ENCODE measurements at regions not wholly inside any gene's neighbourhood (a gene's known extent, or its start where the extent isn't known, plus 50 kb on each side); places are given as distances from the start of the nearest gene placed in this dataset.
A peak's percentile ranks its signal among the peaks of the same experiment; 100 is the strongest.
"Not testable (repeated sequence)": the region's sequence is repeated elsewhere in the genome, so short reads cannot be mapped to it uniquely, and the experiment has no call there.

GRCh38 chrY:7310482-7311269 is 399.1 kb upstream of the AMELY start:
- no peak for DNase-seq (ENCODE audit: low read depth)

GRCh38 chrY:7308816-7309215 is 397.3 kb upstream of the AMELY start:
- DNase-seq (ENCODE audit: low read depth), result no peak

GRCh38 chrY:7302306-7302705 is 390.8 kb upstream of the AMELY start:
- no peak for DNase-seq (ENCODE audit: low read depth)

- no peak for DNase-seq (ENCODE audit: low read depth)
These were observed 388.4 kb upstream of the AMELY start for GRCh38 chrY:7299960-7300359.

- DNase-seq (ENCODE audit: low read depth), result no peak
These were observed 380.6 kb upstream of the AMELY start for GRCh38 chrY:7292113-7292512.

- no peak for DNase-seq (ENCODE audit: low read depth)
These were observed 378.6 kb upstream of the AMELY start for GRCh38 chrY:7289889-7290833.

- DNase-seq (ENCODE audit: low read depth), result no peak
These were observed 377.1 kb upstream of the AMELY start for GRCh38 chrY:7288611-7289010.

GRCh38 chrY:7287963-7288362 is 376.4 kb upstream of the AMELY start:
- DNase-seq (ENCODE audit: low read depth), result not testable (repeated sequence)

- no peak for DNase-seq (ENCODE audit: low read depth)
These were observed 373.8 kb upstream of the AMELY start for GRCh38 chrY:7285388-7285787.

- DNase-seq (ENCODE audit: low read depth), result no peak
These were observed 371.4 kb upstream of the AMELY start for GRCh38 chrY:7283001-7283400.

GRCh38 chrY:7280151-7280740 is 368.7 kb upstream of the AMELY start:
- DNase-seq (ENCODE audit: low read depth), result not testable (repeated sequence)

- DNase-seq (ENCODE audit: low read depth), result no peak
These were observed 364.2 kb upstream of the AMELY start for GRCh38 chrY:7275751-7276150.

GRCh38 chrY:7275014-7275413 is 363.5 kb upstream of the AMELY start:
- no peak for DNase-seq (ENCODE audit: low read depth)

GRCh38 chrY:7274369-7274913 is 362.9 kb upstream of the AMELY start:
- DNase-seq (ENCODE audit: low read depth), result no peak

- peak; percentile 31 for DNase-seq (ENCODE audit: low read depth)
These were observed 362.1 kb upstream of the AMELY start for GRCh38 chrY:7273587-7274203.

- DNase-seq (ENCODE audit: low read depth), result no peak
These were observed 361.1 kb upstream of the AMELY start for GRCh38 chrY:7272556-7273195.

- no peak for DNase-seq (ENCODE audit: low read depth)
These were observed 352.2 kb upstream of the AMELY start for GRCh38 chrY:7263773-7264172.

GRCh38 chrY:7262531-7262930 is 351.0 kb upstream of the AMELY start:
- no peak for DNase-seq (ENCODE audit: low read depth)

- DNase-seq (ENCODE audit: low read depth), result no peak
These were observed 349.7 kb upstream of the AMELY start for GRCh38 chrY:7261254-7261653.

- DNase-seq (ENCODE audit: low read depth), result no peak
These were observed 328.5 kb upstream of the AMELY start for GRCh38 chrY:7240101-7240500.

GRCh38 chrY:7211971-7212370 is 300.4 kb upstream of the AMELY start:
- DNase-seq (ENCODE audit: low read depth), result no peak

Data from HS-27A (cell line).